ENCODE measurements at regions not wholly inside any gene's neighbourhood (a gene's known extent, or its start where the extent isn't known, plus 50 kb on each side); places are given as distances from the start of the nearest gene placed in this dataset.

- BruUV-seq (replicated peaks), result no TSS peak
- peaks cover 7% of the 10 kb centered on the region for H3K9me3 Mint-ChIP-seq (ENCODE audit: low read depth, unreplicated experiment)
- H3K4me3 Mint-ChIP-seq (ENCODE audit: low read depth, unreplicated experiment), result no peak overlapping the region
- H3K36me3 Mint-ChIP-seq (ENCODE audit: insufficient read depth, unreplicated experiment), result no peaks in the 10 kb centered on the region
- peaks cover 57% of the 10 kb centered on the region for H3K27me3 Mint-ChIP-seq (ENCODE audit: unreplicated experiment)
- CTCF ChIA-PET, result no interaction called here
- no peak for TF ChIP-seq CTCF (IDR thresholded peaks at IDR 0.05; ENCODE audit: unreplicated experiment)
- no peaks in the 10 kb centered on the region for H3K4me1 Mint-ChIP-seq (ENCODE audit: low read depth, unreplicated experiment)
- intact Hi-C loops (cut with micrococcal nuclease; ENCODE audit: unreplicated experiment), result no loop called here
- no peak for DNase-seq
- H3K27ac Mint-ChIP-seq (ENCODE audit: unreplicated experiment), result no peak overlapping the region
Observed at GRCh38 chr2:16478434-16479210, 187.0 kb downstream of the CYRIA start.

GRCh38 chr2:16477648-16478047, 188.0 kb downstream of the CYRIA start:
- DNase-seq, result no peak
- no TSS peak for BruUV-seq (replicated peaks)
- CTCF ChIA-PET, result no interaction called here
- Mint-ChIP-seq H3K27me3 (ENCODE audit: unreplicated experiment) (peaks cover 59% of the 10 kb centered on the region), H3K4me1 (ENCODE audit: low read depth, unreplicated experiment) (no peaks in the 10 kb centered on the region), H3K36me3 (ENCODE audit: insufficient read depth, unreplicated experiment) (no peaks in the 10 kb centered on the region), H3K9me3 (ENCODE audit: low read depth, unreplicated experiment) (peaks cover 7% of the 10 kb centered on the region), H3K27ac (ENCODE audit: unreplicated experiment) (no peak overlapping the region), H3K4me3 (ENCODE audit: low read depth, unreplicated experiment) (no peak overlapping the region)
- intact Hi-C loops (cut with micrococcal nuclease; ENCODE audit: unreplicated experiment), result no loop called here
- TF ChIP-seq CTCF (IDR thresholded peaks at IDR 0.05; ENCODE audit: unreplicated experiment), result no peak

GRCh38 chr2:16476866-16477265, 188.8 kb downstream of the CYRIA start:
- Mint-ChIP-seq H3K4me1 (ENCODE audit: low read depth, unreplicated experiment) (no peaks in the 10 kb centered on the region), H3K4me3 (ENCODE audit: low read depth, unreplicated experiment) (no peak overlapping the region), H3K27ac (ENCODE audit: unreplicated experiment) (no peak overlapping the region), H3K9me3 (ENCODE audit: low read depth, unreplicated experiment) (peaks cover 7% of the 10 kb centered on the region), H3K27me3 (ENCODE audit: unreplicated experiment) (peaks cover 59% of the 10 kb centered on the region), H3K36me3 (ENCODE audit: insufficient read depth, unreplicated experiment) (no peaks in the 10 kb centered on the region)
- no peak for DNase-seq
- CTCF ChIA-PET, result no interaction called here
- TF ChIP-seq CTCF (IDR thresholded peaks at IDR 0.05; ENCODE audit: unreplicated experiment), result no peak
- intact Hi-C loops (cut with micrococcal nuclease; ENCODE audit: unreplicated experiment), result no loop called here
- no TSS peak for BruUV-seq (replicated peaks)

- no TSS peak for BruUV-seq (replicated peaks)
- Mint-ChIP-seq H3K27me3 (ENCODE audit: unreplicated experiment) (peaks cover 52% of the 10 kb centered on the region), H3K4me3 (ENCODE audit: low read depth, unreplicated experiment) (no peak overlapping the region), H3K36me3 (ENCODE audit: insufficient read depth, unreplicated experiment) (no peaks in the 10 kb centered on the region), H3K27ac (ENCODE audit: unreplicated experiment) (no peak overlapping the region), H3K9me3 (ENCODE audit: low read depth, unreplicated experiment) (peaks cover 7% of the 10 kb centered on the region), H3K4me1 (ENCODE audit: low read depth, unreplicated experiment) (no peaks in the 10 kb centered on the region)
- intact Hi-C loops (cut with micrococcal nuclease; ENCODE audit: unreplicated experiment), result no loop called here
- no peak for DNase-seq
- CTCF ChIA-PET, result interaction anchor here (0.8 kb wide), 1 partner anchor 1317 kb away, joined by 3 read pairs; no protein-coding TSS in a partner anchor
- no peak for TF ChIP-seq CTCF (IDR thresholded peaks at IDR 0.05; ENCODE audit: unreplicated experiment)
Observed at GRCh38 chr2:16475986-16476567, 189.6 kb downstream of the CYRIA start.

Measured in Calu3 (cell line).